Endothelial cell of umbilical vein (primary cell): ENCODE measurements at regions not wholly inside any gene's neighbourhood (a gene's known extent, or its start where the extent isn't known, plus 50 kb on each side); places are given as distances from the start of the nearest gene placed in this dataset.
A peak's percentile ranks its signal among the peaks of the same experiment; 100 is the strongest.
"Not testable (repeated sequence)": the region's sequence is repeated elsewhere in the genome, so short reads cannot be mapped to it uniquely, and the experiment has no call there.

Experiments used
- BruUV-seq: library from RNA; stranded (reverse); fragments of 400-500 nt; replicated peaks from 2 replicates; lab custom pipeline; 2021; lab: Mats Ljungman, UMichigan
- CTCF ChIA-PET: fragments of 300-600, 350-600 bp; sonication (Branson Sonifier 250); formaldehyde crosslinking; loops from one replicate; lab custom pipeline; 2021; ENCODE audit warnings: antibody characterized with exemption, inconsistent platforms; lab: Charles Lee
- POLR2A ChIA-PET: fragments of 300-600, 350-600 bp; sonication (Branson Sonifier 250); formaldehyde crosslinking; loops from one replicate; lab custom pipeline; 2021; ENCODE audit warnings: antibody characterized with exemption, inconsistent platforms; lab: Charles Lee
- DNase-seq: peaks from one replicate; pipeline ENCODE4 v3.0.0-alpha.2; 2011; ENCODE audit warnings: low read depth, low spot score
- FAIRE-seq: peaks from 2 replicates; lab custom pipeline; 2011; peaks lifted over from hg19 to GRCh38; lab: Jason Lieb, UNC
- H2AFZ ChIP-seq: 2 replicates; pipeline ENCODE4 v1.6.0; 2012; ENCODE audit warnings: low read depth, low read length, control low read depth, inconsistent platforms
- H3K27ac ChIP-seq: 2 replicates; pipeline ENCODE4 v1.5.1; 2011; ENCODE audit warnings: low read depth, mild to moderate bottlenecking, control low read depth, low read length, moderate library complexity; ENCODE audit not compliant: insufficient read depth
- H3K27me3 ChIP-seq, 2 experiments: 2 replicates each; pipeline versions ENCODE4 v1.6.0 to v1.6.1; 2011; ENCODE audit warnings: low read length in 2 of 2, mixed read lengths in 1 of 2; ENCODE audit not compliant: control insufficient read depth in 2 of 2, insufficient read depth in 2 of 2
- H3K36me3 ChIP-seq, 2 experiments: 2 replicates in 1 of 2; 3 replicates in 1 of 2; pipeline ENCODE4 v1.5.1; 2011; ENCODE audit warnings: low read length in 2 of 2, mild to moderate bottlenecking in 1 of 2, moderate library complexity in 1 of 2; ENCODE audit not compliant: control insufficient read depth in 2 of 2, insufficient read depth in 2 of 2; ENCODE audit errors: extremely low read depth in 1 of 2
- H3K4me1 ChIP-seq: 3 replicates; pipeline ENCODE4 v1.5.1; 2011; ENCODE audit warnings: mild to moderate bottlenecking, low read length; ENCODE audit not compliant: control insufficient read depth, insufficient read depth; ENCODE audit errors: extremely low read depth
- H3K4me2 ChIP-seq: 2 replicates; pipeline ENCODE4 v1.6.1; 2011; ENCODE audit warnings: low read length, control low read depth, mixed read lengths; ENCODE audit not compliant: insufficient read depth
- H3K4me3 ChIP-seq, 3 experiments: fragments of 200-600 bp in 1 of 3; sonication (generic), shearing (Covaris generic) in 1 of 3; replicated peaks in 1 of 3; 2 replicates each; pipeline ENCODE4 v1.5.1; 2011 to 2016; ENCODE audit warnings: control low read depth in 3 of 3, low read length in 3 of 3, mild to moderate bottlenecking in 2 of 3, inconsistent platforms in 1 of 3, low read depth in 1 of 3, moderate library complexity in 1 of 3; ENCODE audit not compliant: insufficient read depth in 1 of 3
- H3K79me2 ChIP-seq: 2 replicates; pipeline ENCODE4 v1.6.0; 2012; ENCODE audit warnings: low read length, inconsistent platforms; ENCODE audit not compliant: control insufficient read depth, insufficient read depth
- H3K9ac ChIP-seq: replicated peaks from 2 replicates; pipeline ENCODE3; 2011; ENCODE audit warnings: low read length, control low read depth; ENCODE audit not compliant: insufficient read depth; ENCODE audit errors: extremely low read depth
- H3K9me1 ChIP-seq: replicated peaks from 3 replicates; pipeline ENCODE4 v1.6.0; 2011; ENCODE audit warnings: mild to moderate bottlenecking, low read length; ENCODE audit not compliant: control insufficient read depth, insufficient read depth; ENCODE audit errors: extremely low read depth
- H3K9me3 ChIP-seq: replicated peaks from 2 replicates; pipeline ENCODE4 v1.5.1; 2012; ENCODE audit warnings: low read length, inconsistent platforms; ENCODE audit not compliant: control insufficient read depth, insufficient read depth
- H4K20me1 ChIP-seq: replicated peaks from 2 replicates; pipeline ENCODE3; 2011; ENCODE audit warnings: mild to moderate bottlenecking, low read length; ENCODE audit not compliant: control insufficient read depth, insufficient read depth; ENCODE audit errors: extremely low read depth
- CTCF ChIP-seq, 2 donors: IDR thresholded peaks; 1 replicate in 1 of 2; 2 replicates in 1 of 2; pipeline ENCODE4 v1.5.1; 2011; ENCODE audit warnings: low read length in 2 of 2, mild to moderate bottlenecking in 2 of 2, moderate library complexity in 2 of 2, control low read depth in 1 of 2, inconsistent platforms in 1 of 2, low read depth in 1 of 2; ENCODE audit not compliant: insufficient read depth in 1 of 2; ENCODE audit errors: extremely low read depth in 1 of 2
- EZH2 ChIP-seq: IDR thresholded peaks from 2 replicates; pipeline ENCODE4 v1.6.1; 2012; ENCODE audit warnings: borderline replicate concordance, low read depth, mild to moderate bottlenecking, moderate library complexity, low read length, inconsistent platforms; ENCODE audit not compliant: severe bottlenecking
- FOS ChIP-seq: IDR thresholded peaks from 2 replicates; pipeline ENCODE4 v1.6.1; 2011; ENCODE audit warnings: mild to moderate bottlenecking, low read length, moderate library complexity, borderline replicate concordance; ENCODE audit not compliant: insufficient read depth
- GATA2 ChIP-seq: IDR thresholded peaks from 2 replicates; pipeline ENCODE4 v1.7.0; 2011; ENCODE audit warnings: low read depth, mild to moderate bottlenecking, moderate library complexity, mixed read lengths, low read length; ENCODE audit not compliant: insufficient read length, insufficient read depth
- JUN ChIP-seq: IDR thresholded peaks from 2 replicates; pipeline ENCODE4 v1.6.1; 2011; ENCODE audit warnings: borderline replicate concordance, low read depth; ENCODE audit not compliant: insufficient read length, insufficient read depth
- MAX ChIP-seq: IDR thresholded peaks from 2 replicates; pipeline ENCODE4 v1.6.1; 2011; ENCODE audit not compliant: insufficient read depth, insufficient read length
- MYC ChIP-seq: IDR thresholded peaks from one replicate; pipeline ENCODE4 v1.6.1; 2011; ENCODE audit warnings: mild to moderate bottlenecking, low read depth, low read length
- POLR2A ChIP-seq: IDR thresholded peaks from 2 replicates; pipeline ENCODE4 v1.6.1; 2012; ENCODE audit warnings: low read depth, mild to moderate bottlenecking, control low read depth, low read length
- POLR2AphosphoS5 ChIP-seq: IDR thresholded peaks from 2 replicates; pipeline ENCODE4 v1.6.1; 2012; ENCODE audit warnings: low read depth, mild to moderate bottlenecking, control low read depth, low read length, moderate library complexity; ENCODE audit not compliant: insufficient read depth
- dilution Hi-C: fragments of 300-500 bp; cut with MboI; formaldehyde crosslinking; loops from one replicate; pipeline ENCODE4 v1.15.0; 2019; ENCODE audit warnings: low sequenced_read_pairs; ENCODE audit not compliant: extremely low pct_ligation_motif_present
- intact Hi-C: fragments of 100-400 bp; cut with micrococcal nuclease; formaldehyde crosslinking; loops from one replicate; pipeline ENCODE4 v1.10.0; 2022

- Histone ChIP-seq H3K9ac (no peak overlapping the region), H3K9me1 (no peaks in the 10 kb centered on the region), H3K27ac (no peak overlapping the region), H3K27me3 (no peaks in the 10 kb centered on the region), H3K4me2 (no peak overlapping the region), H3K79me2 (no peaks in the 10 kb centered on the region), H3K4me3 (no peak overlapping the region), H3K9me3 (no peaks in the 10 kb centered on the region), H2AFZ (peak overlapping the region; percentile 80), H4K20me1 (no peaks in the 10 kb centered on the region), H3K4me1 (peaks cover 44% of the 10 kb centered on the region), H3K36me3 (no peaks in the 10 kb centered on the region)
- BruUV-seq, result no TSS peak
- DNase-seq, result peak; percentile 23
- FAIRE-seq, result no peak
- intact Hi-C loops, result loop anchor here (10.0 kb wide), 2 partner anchors 583 to 783 kb away; partner anchors contain the start of gene ELAVL2
- ChIA-PET POLR2A (no interaction called here), CTCF (no interaction called here)
- peak; percentile 55 for TF ChIP-seq FOS
- TF ChIP-seq JUN, result no peak
- no peak for TF ChIP-seq POLR2A
- no peak for TF ChIP-seq GATA2
- dilution Hi-C loops, result no loop called here
Observed at GRCh38 chr9:23041466-23041865, 594.8 kb downstream of the DMRTA1 start.

- DNase-seq, result peak; percentile 88
- Histone ChIP-seq H3K4me3 (no peak overlapping the region), H3K9me1 (no peaks in the 10 kb centered on the region), H3K4me2 (peak overlapping the region; percentile 67), H2AFZ (no peak overlapping the region), H3K9ac (peak overlapping the region; percentile 61), H3K79me2 (no peaks in the 10 kb centered on the region), H3K27me3 (no peaks in the 10 kb centered on the region), H3K27ac (peak overlapping the region; percentile 85), H4K20me1 (no peaks in the 10 kb centered on the region), H3K9me3 (no peaks in the 10 kb centered on the region), H3K36me3 (no peaks in the 10 kb centered on the region), H3K4me1 (peaks cover 44% of the 10 kb centered on the region)
- CTCF ChIA-PET, result interaction anchor here (1.4 kb wide), 1 partner anchor 28 kb away, joined by 3 read pairs; no protein-coding TSS in a partner anchor
- no TSS peak for BruUV-seq
- dilution Hi-C loops, result no loop called here
- intact Hi-C loops, result loop anchor here (2.0 to 10.0 kb wide), 3 partner anchors 68 to 780 kb away; partner anchors contain the start of gene ELAVL2
- POLR2A ChIA-PET, result no interaction called here
- FAIRE-seq, result peak; percentile 90
- TF ChIP-seq MYC (no peak), CTCF (IDR thresholded peaks at IDR 0.05; ENCODE audit: extremely low read depth in 1 of 2, insufficient read depth in 1 of 2, low read depth in 1 of 2, low read length in 2 of 2) (no peak), MAX (no peak), POLR2A (no peak), EZH2 (no peak), GATA2 (peak; percentile 79), JUN (peak; percentile 77), FOS (peak; percentile 68), POLR2AphosphoS5 (no peak)
Observed at GRCh38 chr9:23044549-23044948, 597.9 kb downstream of the DMRTA1 start.

- BruUV-seq, FAIRE-seq, DNase-seq, H3K9me3 ChIP-seq, H4K20me1 ChIP-seq, H3K27ac ChIP-seq, H3K79me2 ChIP-seq, POLR2A ChIA-PET, dilution Hi-C loops, H3K9me1 ChIP-seq, H3K4me3 ChIP-seq, CTCF ChIA-PET, H3K4me2 ChIP-seq, H3K9ac ChIP-seq, H3K27me3 ChIP-seq, H3K36me3 ChIP-seq: not testable (repeated sequence)
- peaks cover 43% of the 10 kb centered on the region for H3K4me1 ChIP-seq
- intact Hi-C loops, result loop anchor here (5.0 to 10.0 kb wide), 3 partner anchors 579 to 1154 kb away; partner anchors contain the start of gene ELAVL2
- peak overlapping the region; percentile 54 for H2AFZ ChIP-seq
Observed at GRCh38 chr9:23046026-23046425, 599.4 kb downstream of the DMRTA1 start.
